ENCODE measurements at regions not wholly inside any gene's neighbourhood (a gene's known extent, or its start where the extent isn't known, plus 50 kb on each side); places are given as distances from the start of the nearest gene placed in this dataset.
A peak's percentile ranks its signal among the peaks of the same experiment; 100 is the strongest.
"Not testable (repeated sequence)": the region's sequence is repeated elsewhere in the genome, so short reads cannot be mapped to it uniquely, and the experiment has no call there.

- no peak for DNase-seq
These were observed 110.3 kb upstream of the EYA4 start for GRCh38 chr6:133130863-133131262.

- no peak for DNase-seq
These were observed 109.3 kb upstream of the EYA4 start for GRCh38 chr6:133131621-133132465.

GRCh38 chr6:133132466-133132971, 108.6 kb upstream of the EYA4 start:
- no peak for DNase-seq

- no peak for DNase-seq
These were observed 104.8 kb upstream of the EYA4 start for GRCh38 chr6:133136177-133136880.

GRCh38 chr6:133147470-133148184, 93.5 kb upstream of the EYA4 start:
- not testable (repeated sequence) for DNase-seq

- DNase-seq = no peak
These were observed 84.5 kb upstream of the EYA4 start for GRCh38 chr6:133156689-133157088.

- no peak for DNase-seq
These were observed 83.2 kb upstream of the EYA4 start for GRCh38 chr6:133157995-133158394.

- no peak for DNase-seq
These were observed 81.8 kb upstream of the EYA4 start for GRCh38 chr6:133159255-133159795.

- DNase-seq = no peak
These were observed 80.6 kb upstream of the EYA4 start for GRCh38 chr6:133160536-133160935.

GRCh38 chr6:133165235-133165634, 75.9 kb upstream of the EYA4 start:
- no peak for DNase-seq

- DNase-seq = no peak
These were observed 74.4 kb upstream of the EYA4 start for GRCh38 chr6:133166766-133167165.

GRCh38 chr6:133169901-133170300, 71.3 kb upstream of the EYA4 start:
- DNase-seq = no peak

- DNase-seq = no peak
These were observed 70.6 kb upstream of the EYA4 start for GRCh38 chr6:133170602-133171001.

GRCh38 chr6:133171989-133172604, 69.1 kb upstream of the EYA4 start:
- DNase-seq = no peak

- no peak for DNase-seq
These were observed 67.9 kb upstream of the EYA4 start for GRCh38 chr6:133173276-133173675.

- DNase-seq = peak; percentile 14
These were observed 61.7 kb upstream of the EYA4 start for GRCh38 chr6:133179481-133179880.

GRCh38 chr6:133183691-133184090, 57.5 kb upstream of the EYA4 start:
- DNase-seq = no peak

- DNase-seq = peak; percentile 62
These were observed 56.3 kb upstream of the EYA4 start for GRCh38 chr6:133184798-133185372.

GRCh38 chr6:133185731-133186130, 55.4 kb upstream of the EYA4 start:
- DNase-seq = no peak

GRCh38 chr6:133187114-133187513, 54.0 kb upstream of the EYA4 start:
- no peak for DNase-seq

- no peak for DNase-seq
These were observed 53.3 kb upstream of the EYA4 start for GRCh38 chr6:133187657-133188453.
